ENCODE measurements at regions not wholly inside any gene's neighbourhood (a gene's known extent, or its start where the extent isn't known, plus 50 kb on each side); places are given as distances from the start of the nearest gene placed in this dataset.

- H3K4me3 Mint-ChIP-seq (ENCODE audit: unreplicated experiment) = no peak overlapping the region
- TF ChIP-seq CTCF (IDR thresholded peaks at IDR 0.05; ENCODE audit: unreplicated experiment) = no peak
- intact Hi-C loops (cut with micrococcal nuclease) = no loop called here
- H3K27me3 Mint-ChIP-seq (ENCODE audit: insufficient read depth, unreplicated experiment) = no peaks in the 10 kb centered on the region
- peaks cover 8% of the 10 kb centered on the region for H3K9me3 Mint-ChIP-seq (ENCODE audit: unreplicated experiment)
- H3K36me3 Mint-ChIP-seq (ENCODE audit: insufficient read depth, unreplicated experiment) = no peaks in the 10 kb centered on the region
- DNase-seq (ENCODE audit: unreplicated experiment) = no peak
- no peak overlapping the region for H3K27ac Mint-ChIP-seq (ENCODE audit: low read depth, unreplicated experiment)
- POLR2A ChIA-PET = interaction anchor here (0.6 kb wide), 1 partner anchor 62 kb away, joined by 3 read pairs; no protein-coding TSS in a partner anchor
- no TSS peak for BruUV-seq (replicated peaks)
- CTCF ChIA-PET = no interaction called here
- H3K4me1 Mint-ChIP-seq (ENCODE audit: insufficient read depth, unreplicated experiment) = no peaks in the 10 kb centered on the region
Observed at GRCh38 chr11:134562941-134563471, 151.0 kb upstream of the B3GAT1 start.

- no peaks in the 10 kb centered on the region for H3K4me1 Mint-ChIP-seq (ENCODE audit: insufficient read depth, unreplicated experiment)
- CTCF ChIA-PET = no interaction called here
- no peak for TF ChIP-seq CTCF (IDR thresholded peaks at IDR 0.05; ENCODE audit: unreplicated experiment)
- H3K27ac Mint-ChIP-seq (ENCODE audit: low read depth, unreplicated experiment) = no peak overlapping the region
- POLR2A ChIA-PET = no interaction called here
- intact Hi-C loops (cut with micrococcal nuclease) = no loop called here
- no peaks in the 10 kb centered on the region for H3K27me3 Mint-ChIP-seq (ENCODE audit: insufficient read depth, unreplicated experiment)
- no TSS peak for BruUV-seq (replicated peaks)
- DNase-seq (ENCODE audit: unreplicated experiment) = no peak
- H3K4me3 Mint-ChIP-seq (ENCODE audit: unreplicated experiment) = no peak overlapping the region
- H3K36me3 Mint-ChIP-seq (ENCODE audit: insufficient read depth, unreplicated experiment) = no peaks in the 10 kb centered on the region
- peaks cover 7% of the 10 kb centered on the region for H3K9me3 Mint-ChIP-seq (ENCODE audit: unreplicated experiment)
Observed at GRCh38 chr11:134562196-134562595, 150.2 kb upstream of the B3GAT1 start.

- TF ChIP-seq CTCF (IDR thresholded peaks at IDR 0.05; ENCODE audit: unreplicated experiment) = no peak
- ChIA-PET POLR2A (no interaction called here), CTCF (no interaction called here)
- no peaks in the 10 kb centered on the region for H3K27me3 Mint-ChIP-seq (ENCODE audit: insufficient read depth, unreplicated experiment)
- H3K27ac Mint-ChIP-seq (ENCODE audit: low read depth, unreplicated experiment) = no peak overlapping the region
- intact Hi-C loops (cut with micrococcal nuclease) = no loop called here
- no peak for DNase-seq (ENCODE audit: unreplicated experiment)
- H3K36me3 Mint-ChIP-seq (ENCODE audit: insufficient read depth, unreplicated experiment) = no peaks in the 10 kb centered on the region
- H3K4me3 Mint-ChIP-seq (ENCODE audit: unreplicated experiment) = no peak overlapping the region
- H3K9me3 Mint-ChIP-seq (ENCODE audit: unreplicated experiment) = peaks cover 12% of the 10 kb centered on the region
- no TSS peak for BruUV-seq (replicated peaks)
- H3K4me1 Mint-ChIP-seq (ENCODE audit: insufficient read depth, unreplicated experiment) = no peaks in the 10 kb centered on the region
Observed at GRCh38 chr11:134561331-134561720, 149.3 kb upstream of the B3GAT1 start.

GRCh38 chr11:134560566-134561330 is 148.7 kb upstream of the B3GAT1 start:
- H3K27ac Mint-ChIP-seq (ENCODE audit: low read depth, unreplicated experiment) = no peak overlapping the region
- TF ChIP-seq CTCF (IDR thresholded peaks at IDR 0.05; ENCODE audit: unreplicated experiment) = no peak
- no peak overlapping the region for H3K4me3 Mint-ChIP-seq (ENCODE audit: unreplicated experiment)
- H3K4me1 Mint-ChIP-seq (ENCODE audit: insufficient read depth, unreplicated experiment) = no peaks in the 10 kb centered on the region
- CTCF ChIA-PET = no interaction called here
- POLR2A ChIA-PET = no interaction called here
- H3K27me3 Mint-ChIP-seq (ENCODE audit: insufficient read depth, unreplicated experiment) = no peaks in the 10 kb centered on the region
- no peak for DNase-seq (ENCODE audit: unreplicated experiment)
- H3K36me3 Mint-ChIP-seq (ENCODE audit: insufficient read depth, unreplicated experiment) = no peaks in the 10 kb centered on the region
- intact Hi-C loops (cut with micrococcal nuclease) = no loop called here
- no TSS peak for BruUV-seq (replicated peaks)
- peaks cover 14% of the 10 kb centered on the region for H3K9me3 Mint-ChIP-seq (ENCODE audit: unreplicated experiment)

Data from MCF 10A (cell line).